ENCODE measurements at regions not wholly inside any gene's neighbourhood (a gene's known extent, or its start where the extent isn't known, plus 50 kb on each side); places are given as distances from the start of the nearest gene placed in this dataset.

DNA sequence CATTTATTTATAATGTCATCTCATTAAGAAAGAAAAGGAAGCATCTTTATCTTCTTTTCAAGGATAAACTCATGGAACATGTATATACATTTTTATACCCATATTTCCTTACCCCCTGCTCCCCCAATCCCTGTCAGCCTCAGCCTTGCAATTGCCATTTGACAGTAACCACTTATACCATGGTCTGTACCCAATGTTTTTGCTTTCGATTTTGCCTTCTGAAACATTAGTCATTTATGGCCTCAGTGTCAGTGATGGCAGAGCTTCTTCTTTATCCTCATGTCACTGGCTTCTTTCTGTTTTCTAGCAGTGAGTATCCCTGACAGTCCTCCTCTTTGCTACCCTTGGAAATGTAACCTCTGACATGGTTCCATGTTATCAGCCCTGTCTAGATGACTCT lies 228.4 kb downstream of the SPRY1 start:
- TF ChIP-seq, protein P1, sequence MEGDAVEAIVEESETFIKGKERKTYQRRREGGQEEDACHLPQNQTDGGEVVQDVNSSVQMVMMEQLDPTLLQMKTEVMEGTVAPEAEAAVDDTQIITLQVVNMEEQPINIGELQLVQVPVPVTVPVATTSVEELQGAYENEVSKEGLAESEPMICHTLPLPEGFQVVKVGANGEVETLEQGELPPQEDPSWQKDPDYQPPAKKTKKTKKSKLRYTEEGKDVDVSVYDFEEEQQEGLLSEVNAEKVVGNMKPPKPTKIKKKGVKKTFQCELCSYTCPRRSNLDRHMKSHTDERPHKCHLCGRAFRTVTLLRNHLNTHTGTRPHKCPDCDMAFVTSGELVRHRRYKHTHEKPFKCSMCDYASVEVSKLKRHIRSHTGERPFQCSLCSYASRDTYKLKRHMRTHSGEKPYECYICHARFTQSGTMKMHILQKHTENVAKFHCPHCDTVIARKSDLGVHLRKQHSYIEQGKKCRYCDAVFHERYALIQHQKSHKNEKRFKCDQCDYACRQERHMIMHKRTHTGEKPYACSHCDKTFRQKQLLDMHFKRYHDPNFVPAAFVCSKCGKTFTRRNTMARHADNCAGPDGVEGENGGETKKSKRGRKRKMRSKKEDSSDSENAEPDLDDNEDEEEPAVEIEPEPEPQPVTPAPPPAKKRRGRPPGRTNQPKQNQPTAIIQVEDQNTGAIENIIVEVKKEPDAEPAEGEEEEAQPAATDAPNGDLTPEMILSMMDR (IDR thresholded peaks at IDR 0.05; ENCODE audit: low read length), result no peak
- TF ChIP-seq EZH2phosphoT487 (IDR thresholded peaks at IDR 0.05; ENCODE audit: low read length) (no peak), EZH2 (optimal IDR thresholded peaks at IDR 0.05; ENCODE audit: low read depth, low read length) (no peak)

Data from MM.1S (cell line).